PC-3 (cell line): ENCODE measurements at regions not wholly inside any gene's neighbourhood (a gene's known extent, or its start where the extent isn't known, plus 50 kb on each side); places are given as distances from the start of the nearest gene placed in this dataset.

Experiments used
- ATAC-seq: fragments of 200-7000 bp; cut with Tn5 transposase; 2 replicates; pipeline ENCODE4 v1.9.1; 2020; ENCODE audit warnings: mild to moderate bottlenecking, moderate library complexity
- BruUV-seq: library from RNA; stranded (reverse); fragments of 400-500 nt; replicated peaks from 2 replicates; lab custom pipeline; 2021; lab: Mats Ljungman, UMichigan
- CTCF ChIA-PET: fragments of 300-600 bp; sonication (Branson Sonifier 250); formaldehyde crosslinking; loops from one replicate; lab custom pipeline; 2022; ENCODE audit warnings: antibody characterized with exemption; lab: Charles Lee
- POLR2A ChIA-PET: fragments of 300-600 bp; sonication (Branson Sonifier 250); formaldehyde crosslinking; loops from one replicate; lab custom pipeline; 2022; ENCODE audit warnings: antibody characterized with exemption; ENCODE audit not compliant: unreplicated experiment; lab: Charles Lee
- DNase-seq: peaks from one replicate; pipeline ENCODE4 v3.0.0-alpha.2; 2015
- H2AFZ ChIP-seq: fragments of 300-600 bp; sonication (generic); 2 replicates; pipeline ENCODE4 v1.6.0; 2016; ENCODE audit warnings: antibody characterized with exemption, low read length
- H3F3A ChIP-seq: fragments of 300-600 bp; sonication (generic); one replicate; pipeline ENCODE4 v1.6.0; 2017; ENCODE audit warnings: antibody characterized with exemption, low read length, control low read depth, mild to moderate bottlenecking; ENCODE audit not compliant: unreplicated experiment
- H3K27ac ChIP-seq: fragments of 300-600 bp; sonication (generic); 2 replicates; pipeline ENCODE4 v1.5.1; 2016; ENCODE audit warnings: mild to moderate bottlenecking, low read length
- H3K27me3 ChIP-seq: fragments of 300-600 bp; sonication (generic); 2 replicates; pipeline ENCODE4 v1.6.1; 2016; ENCODE audit warnings: low read length, mixed read lengths
- H3K36me3 ChIP-seq: fragments of 300-600 bp; sonication (generic); 2 replicates; pipeline ENCODE4 v1.6.1; 2016; ENCODE audit warnings: low read depth, mixed run types, low read length, mixed read lengths
- H3K4me1 ChIP-seq: fragments of 300-600 bp; sonication (generic); 2 replicates; pipeline ENCODE4 v1.5.1; 2016; ENCODE audit warnings: low read length; ENCODE audit not compliant: insufficient read depth
- H3K4me2 ChIP-seq: fragments of 300-600 bp; sonication (generic); 2 replicates; pipeline ENCODE4 v1.6.0; 2016; ENCODE audit warnings: low read length
- H3K4me3 ChIP-seq: fragments of 300-600 bp; sonication (generic); 2 replicates; pipeline ENCODE4 v1.5.1; 2016; ENCODE audit warnings: mild to moderate bottlenecking, low read length, mixed read lengths
- H3K79me2 ChIP-seq: fragments of 300-600 bp; sonication (generic); 2 replicates; pipeline ENCODE4 v1.6.1; 2017; ENCODE audit warnings: low read length, mixed read lengths
- H3K9ac ChIP-seq: fragments of 300-600 bp; sonication (generic); 2 replicates; pipeline ENCODE4 v1.6.0; 2016; ENCODE audit warnings: mild to moderate bottlenecking, low read length
- H3K9me2 ChIP-seq: fragments of 300-600 bp; sonication (generic); replicated peaks from 2 replicates; pipeline ENCODE4 v1.6.1; 2016; ENCODE audit warnings: mixed run types, low read length, mixed read lengths
- H3K9me3 ChIP-seq: fragments of 300-600 bp; sonication (generic); 2 replicates; pipeline ENCODE4 v1.6.1; 2016; ENCODE audit warnings: low read length, mixed read lengths
- H4K20me1 ChIP-seq: fragments of 300-600 bp; sonication (generic); 2 replicates; pipeline ENCODE4 v1.6.1; 2016; ENCODE audit warnings: low read length, mixed read lengths
- CTCF ChIP-seq: fragments of 300-600 bp; sonication (generic); conservative IDR thresholded peaks from 2 replicates; pipeline ENCODE4 v1.5.1; 2017; ENCODE audit warnings: antibody characterized with exemption, low read depth, mild to moderate bottlenecking, low read length
- EZH2 ChIP-seq: fragments of 300-600 bp; sonication (generic); IDR thresholded peaks from one replicate; pipeline ENCODE4 v1.6.1; 2017; ENCODE audit warnings: antibody characterized with exemption, mild to moderate bottlenecking, low read length; ENCODE audit not compliant: unreplicated experiment
- EZH2phosphoT487 ChIP-seq: fragments of 300-600 bp; sonication (generic); IDR thresholded peaks from 2 replicates; pipeline ENCODE4 v1.6.1; 2018; ENCODE audit warnings: mild to moderate bottlenecking, antibody characterized with exemption, low read length, borderline replicate concordance
- intact Hi-C: fragments of 100-400 bp; cut with micrococcal nuclease; formaldehyde crosslinking; loops from 2 replicates; pipeline ENCODE4 v1.9.0; 2023

GRCh38 chr6:8240301-8240700 lies 138.0 kb upstream of the EEF1E1 start:
- TF ChIP-seq CTCF (no peak), EZH2phosphoT487 (no peak), EZH2 (no peak)
- Histone ChIP-seq H2AFZ (no peak overlapping the region), H3K79me2 (no peaks in the 10 kb centered on the region), H3K9me2 (no peaks in the 10 kb centered on the region), H4K20me1 (no peaks in the 10 kb centered on the region), H3K9me3 (no peaks in the 10 kb centered on the region), H3K4me1 (no peaks in the 10 kb centered on the region), H3K4me2 (no peak overlapping the region), H3K27me3 (peaks cover 77% of the 10 kb centered on the region), H3K36me3 (no peaks in the 10 kb centered on the region), H3F3A (no peaks in the 10 kb centered on the region), H3K9ac (no peak overlapping the region), H3K4me3 (no peak overlapping the region), H3K27ac (no peak overlapping the region)
- POLR2A ChIA-PET = no interaction called here
- DNase-seq (no peak), ATAC-seq (no peak)
- no TSS peak for BruUV-seq
- CTCF ChIA-PET = no interaction called here
- intact Hi-C loops = no loop called here

- Histone ChIP-seq H4K20me1 (no peaks in the 10 kb centered on the region), H3K9ac (no peak overlapping the region), H3K4me3 (no peak overlapping the region), H3K27ac (no peak overlapping the region), H3K9me3 (no peaks in the 10 kb centered on the region), H3K4me1 (no peaks in the 10 kb centered on the region), H2AFZ (no peak overlapping the region), H3K27me3 (peaks cover 85% of the 10 kb centered on the region), H3K79me2 (no peaks in the 10 kb centered on the region), H3K9me2 (no peaks in the 10 kb centered on the region), H3K4me2 (no peak overlapping the region), H3F3A (no peaks in the 10 kb centered on the region), H3K36me3 (no peaks in the 10 kb centered on the region)
- ATAC-seq (no peak), DNase-seq (no peak)
- BruUV-seq = no TSS peak
- ChIA-PET CTCF (no interaction called here), POLR2A (no interaction called here)
- intact Hi-C loops = no loop called here
- TF ChIP-seq EZH2 (no peak), EZH2phosphoT487 (no peak), CTCF (no peak)
These were observed 136.7 kb upstream of the EEF1E1 start for GRCh38 chr6:8238773-8239683.

- POLR2A ChIA-PET = no interaction called here
- no peak overlapping the region for H2AFZ ChIP-seq
- no peak for TF ChIP-seq CTCF
- TF ChIP-seq EZH2 = no peak
- no peak for TF ChIP-seq EZH2phosphoT487
- peaks cover 80% of the 10 kb centered on the region for H3K27me3 ChIP-seq
- no peak for ATAC-seq
- no peak for DNase-seq
- H3K4me3 ChIP-seq = no peak overlapping the region
- H3K27ac ChIP-seq = no peak overlapping the region
- H3K79me2 ChIP-seq = no peaks in the 10 kb centered on the region
- no peaks in the 10 kb centered on the region for H3K9me2 ChIP-seq
- H3K36me3 ChIP-seq = no peaks in the 10 kb centered on the region
- H4K20me1 ChIP-seq = no peaks in the 10 kb centered on the region
- no peaks in the 10 kb centered on the region for H3F3A ChIP-seq
- BruUV-seq = no TSS peak
- CTCF ChIA-PET = no interaction called here
- no peak overlapping the region for H3K4me2 ChIP-seq
- no peaks in the 10 kb centered on the region for H3K9me3 ChIP-seq
- intact Hi-C loops = no loop called here
- H3K4me1 ChIP-seq = no peaks in the 10 kb centered on the region
- H3K9ac ChIP-seq = no peak overlapping the region
These were observed 135.3 kb upstream of the EEF1E1 start for GRCh38 chr6:8237668-8238067.
